Sigmoid colon (tissue), 6 donors: ENCODE measurements at regions not wholly inside any gene's neighbourhood (a gene's known extent, or its start where the extent isn't known, plus 50 kb on each side); places are given as distances from the start of the nearest gene placed in this dataset.
"Not testable (repeated sequence)": the region's sequence is repeated elsewhere in the genome, so short reads cannot be mapped to it uniquely, and the experiment has no call there.

Source experiments
- DNase-seq: peaks from one replicate; pipeline ENCODE4 v3.0.0-alpha.2; 2019
- H3K27ac ChIP-seq, 4 donors: fragments of 200-600 bp; sonication (generic); one replicate each; pipeline ENCODE4 v1.5.1; 2016 to 2019; ENCODE audit warnings: mild to moderate bottlenecking in 1 of 4
- H3K27me3 ChIP-seq, 3 donors: fragments of 200-600 bp; sonication (generic); one replicate each; pipeline ENCODE4 v1.5.1; 2019; ENCODE audit warnings: mild to moderate bottlenecking in 1 of 3
- H3K36me3 ChIP-seq, 4 donors: fragments of 200-600 bp; sonication (generic); one replicate each; pipeline ENCODE4 v1.5.1; 2016 to 2019
- H3K4me1 ChIP-seq, 4 donors: fragments of 200-600 bp; sonication (generic); one replicate each; pipeline ENCODE4 v1.5.1; 2017 to 2019
- H3K4me3 ChIP-seq, 4 donors: fragments of 200-600 bp; sonication (generic); one replicate each; pipeline ENCODE4 v1.5.1; 2017 to 2019; ENCODE audit warnings: mild to moderate bottlenecking in 2 of 4, moderate library complexity in 1 of 4
- H3K9me3 ChIP-seq, 4 donors: fragments of 200-600 bp in 3 of 4; sonication (generic) in 3 of 4; one replicate each; pipeline versions ENCODE4 v1.5.1 to v1.6.1; 2013 to 2019
- CTCF ChIP-seq, 4 experiments: fragments of 450-650 bp in 3 of 4; fragments of 200-600 bp in 1 of 4; IDR thresholded peaks; one replicate each; pipeline ENCODE4 v1.5.1; 2016 to 2019; ENCODE audit warnings: antibody characterized with exemption in 4 of 4, mild to moderate bottlenecking in 3 of 4, moderate library complexity in 2 of 4
- EP300 ChIP-seq, 4 donors: sonication (generic); formaldehyde crosslinking; IDR thresholded peaks; one replicate each; pipeline ENCODE4 v1.6.1; 2017; ENCODE audit warnings: antibody characterized with exemption in 4 of 4
- POLR2A ChIP-seq, 2 donors: fragments of 450-650 bp; IDR thresholded peaks; one replicate each; pipeline ENCODE4 v1.6.1; 2016; ENCODE audit warnings: antibody characterized with exemption in 2 of 2, mild to moderate bottlenecking in 2 of 2, moderate library complexity in 2 of 2
- POLR2AphosphoS5 ChIP-seq, 4 donors: sonication (generic); formaldehyde crosslinking; IDR thresholded peaks; one replicate each; pipeline ENCODE4 v1.6.1; 2017; ENCODE audit warnings: antibody characterized with exemption in 4 of 4
- WGBS, 2 donors: extraction: QIAGEN DNeasy Blood & Tissue Kit; methylation state at CpG; one replicate each; pipeline ENCODE4 v1.1.7; 2013; 5-methylcytosine and 5-hydroxymethylcytosine counted together
- intact Hi-C: fragments of 100-400 bp; cut with DNase I; formaldehyde crosslinking; loops from one replicate; pipeline ENCODE4 v1.15.1; 2023
- donor health status: healthy with polysubstance abuse.
- donor health status: healthy.

GRCh38 chr11:90438069-90438468 is 215.2 kb upstream of the CHORDC1 start:
- Histone ChIP-seq H3K9me3 (no peaks in the 10 kb centered on the region), H3K36me3 (no peaks in the 10 kb centered on the region), H3K27me3 (no peaks in the 10 kb centered on the region), H3K4me3 (no peak overlapping the region), H3K27ac (no peak overlapping the region), H3K4me1 (no peaks in the 10 kb centered on the region)
- WGBS, 2 donors: 90 to 91% methylated on average over 4 of the region's 4 CpGs
- TF ChIP-seq POLR2AphosphoS5 (IDR thresholded peaks at IDR 0.05) (no peak), CTCF (IDR thresholded peaks at IDR 0.05) (no peak), EP300 (IDR thresholded peaks at IDR 0.05) (no peak), POLR2A (IDR thresholded peaks at IDR 0.05) (no peak)
- DNase-seq: no peak
- intact Hi-C loops: no loop called here

- no peaks in the 10 kb centered on the region for H3K36me3 ChIP-seq
- no peaks in the 10 kb centered on the region for H3K27me3 ChIP-seq
- intact Hi-C loops: no loop called here
- TF ChIP-seq POLR2AphosphoS5 (IDR thresholded peaks at IDR 0.05) (no peak), EP300 (IDR thresholded peaks at IDR 0.05) (no peak), CTCF (IDR thresholded peaks at IDR 0.05) (no peak), POLR2A (IDR thresholded peaks at IDR 0.05) (no peak)
- H3K9me3 ChIP-seq: no peaks in the 10 kb centered on the region
- H3K4me1 ChIP-seq: no peaks in the 10 kb centered on the region
- H3K27ac ChIP-seq: no peak overlapping the region
- H3K4me3 ChIP-seq: no peak overlapping the region
- no peak for DNase-seq
These were observed 212.0 kb upstream of the CHORDC1 start for GRCh38 chr11:90434858-90435257.

GRCh38 chr11:90428836-90429235 is 206.0 kb upstream of the CHORDC1 start:
- H3K27ac ChIP-seq: no peak overlapping the region
- no peak overlapping the region for H3K4me3 ChIP-seq
- no peaks in the 10 kb centered on the region for H3K4me1 ChIP-seq
- no peaks in the 10 kb centered on the region for H3K27me3 ChIP-seq
- no peaks in the 10 kb centered on the region for H3K36me3 ChIP-seq
- no peak for DNase-seq
- intact Hi-C loops: no loop called here
- no peak for TF ChIP-seq EP300 (IDR thresholded peaks at IDR 0.05)
- H3K9me3 ChIP-seq: no peaks in the 10 kb centered on the region

GRCh38 chr11:90426442-90426841 is 203.6 kb upstream of the CHORDC1 start:
- WGBS, 2 donors: 66 to 70% methylated on average over 5 of the region's 5 CpGs
- intact Hi-C loops: no loop called here
- H3K4me1 ChIP-seq: no peaks in the 10 kb centered on the region
- no peaks in the 10 kb centered on the region for H3K9me3 ChIP-seq
- no peaks in the 10 kb centered on the region for H3K36me3 ChIP-seq
- DNase-seq: no peak
- no peak for TF ChIP-seq POLR2AphosphoS5 (IDR thresholded peaks at IDR 0.05)
- TF ChIP-seq POLR2A (IDR thresholded peaks at IDR 0.05): no peak
- no peak for TF ChIP-seq EP300 (IDR thresholded peaks at IDR 0.05)
- TF ChIP-seq CTCF (IDR thresholded peaks at IDR 0.05): no peak
- no peak overlapping the region for H3K27ac ChIP-seq
- H3K27me3 ChIP-seq: no peaks in the 10 kb centered on the region
- no peak overlapping the region for H3K4me3 ChIP-seq

- Histone ChIP-seq H3K4me3 (no peak overlapping the region), H3K4me1 (no peaks in the 10 kb centered on the region), H3K36me3 (no peaks in the 10 kb centered on the region), H3K9me3 (no peaks in the 10 kb centered on the region), H3K27ac (no peak overlapping the region), H3K27me3 (no peaks in the 10 kb centered on the region)
- no peak for TF ChIP-seq CTCF (IDR thresholded peaks at IDR 0.05)
- TF ChIP-seq EP300 (IDR thresholded peaks at IDR 0.05): no peak
- TF ChIP-seq POLR2AphosphoS5 (IDR thresholded peaks at IDR 0.05): no peak
- TF ChIP-seq POLR2A (IDR thresholded peaks at IDR 0.05): no peak
- no peak for DNase-seq
- intact Hi-C loops: no loop called here
- WGBS, 2 donors: 60 to 86% methylated on average over 1 of the region's 1 CpG
These were observed 200.5 kb upstream of the CHORDC1 start for GRCh38 chr11:90423378-90423777.

GRCh38 chr11:90422787-90423186 is 199.9 kb upstream of the CHORDC1 start:
- 74 to 77% methylated on average over 9 of the region's 9 CpGs for WGBS, 2 donors
- H3K9me3 ChIP-seq, H3K4me3 ChIP-seq, DNase-seq, H3K36me3 ChIP-seq, H3K27ac ChIP-seq, H3K27me3 ChIP-seq, intact Hi-C loops, H3K4me1 ChIP-seq: not testable (repeated sequence)
